Astrocyte of the spinal cord (primary cell): ENCODE measurements at regions not wholly inside any gene's neighbourhood (a gene's known extent, or its start where the extent isn't known, plus 50 kb on each side); places are given as distances from the start of the nearest gene placed in this dataset.

Experiments used
- DNase-seq: peaks from one replicate; pipeline ENCODE4 v3.0.0; 2011; ENCODE audit warnings: low read depth, low spot score
- H3K4me3 ChIP-seq: 2 replicates; pipeline ENCODE4 v1.5.1; 2011; ENCODE audit warnings: low read depth, mild to moderate bottlenecking, low read length, moderate library complexity
- CTCF ChIP-seq: IDR thresholded peaks from 2 replicates; pipeline ENCODE4 v1.5.1; 2012; ENCODE audit warnings: low read depth, mild to moderate bottlenecking, low read length, inconsistent platforms
- in situ Hi-C: cut with HindIII; loops from 2 replicates; pipeline ENCODE4 v1.10.0; 2017; ENCODE audit warnings: low sequenced_read_pairs

GRCh38 chr12:13299457-13299856, 102.9 kb downstream of the EMP1 start:
- no peak for DNase-seq
- no peak for TF ChIP-seq CTCF
- in situ Hi-C loops: no loop called here
- no peak overlapping the region for H3K4me3 ChIP-seq

- in situ Hi-C loops: no loop called here
- H3K4me3 ChIP-seq: no peak overlapping the region
- no peak for DNase-seq
- no peak for TF ChIP-seq CTCF
These were observed 96.6 kb downstream of the EMP1 start for GRCh38 chr12:13293096-13293495.

- DNase-seq: no peak
- no peak overlapping the region for H3K4me3 ChIP-seq
- in situ Hi-C loops: no loop called here
- TF ChIP-seq CTCF: no peak
These were observed 93.2 kb downstream of the EMP1 start for GRCh38 chr12:13289653-13290289.

- DNase-seq: no peak
- H3K4me3 ChIP-seq: no peak overlapping the region
- TF ChIP-seq CTCF: no peak
- in situ Hi-C loops: no loop called here
These were observed 92.6 kb downstream of the EMP1 start for GRCh38 chr12:13288937-13289652.

- TF ChIP-seq CTCF: no peak
- DNase-seq: no peak
- H3K4me3 ChIP-seq: no peak overlapping the region
- in situ Hi-C loops: no loop called here
These were observed 92.0 kb downstream of the EMP1 start for GRCh38 chr12:13288501-13288900.

GRCh38 chr12:13283867-13284266, 87.3 kb downstream of the EMP1 start:
- no peak overlapping the region for H3K4me3 ChIP-seq
- in situ Hi-C loops: no loop called here
- no peak for TF ChIP-seq CTCF
- DNase-seq: no peak
